ENCODE measurements at regions not wholly inside any gene's neighbourhood (a gene's known extent, or its start where the extent isn't known, plus 50 kb on each side); places are given as distances from the start of the nearest gene placed in this dataset.

DNA sequence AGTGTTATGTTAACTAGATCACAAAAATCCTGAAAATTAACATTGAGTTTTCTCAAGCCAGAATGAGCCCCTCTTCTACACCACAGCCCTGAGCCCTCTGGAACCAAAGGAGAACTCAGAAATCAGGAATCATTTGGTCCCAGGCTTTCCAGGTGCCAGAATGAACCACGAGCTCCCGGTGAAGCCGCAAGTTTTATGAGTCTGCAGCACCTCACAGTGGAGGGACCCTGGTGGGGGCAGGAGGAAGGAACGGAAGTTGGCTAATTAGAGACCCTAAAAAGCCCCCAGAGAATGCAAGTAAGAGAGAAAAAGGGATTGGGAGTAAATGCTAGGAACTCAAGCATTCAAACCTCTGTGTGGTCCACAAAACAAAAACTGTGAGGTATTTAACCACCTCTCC is 52.9 kb upstream of the BCL2L14 start:
- peaks cover 78% of the 10 kb centered on the region for H3K4me1 Mint-ChIP-seq (ENCODE audit: low read depth)
- no peaks in the 10 kb centered on the region for H3K36me3 Mint-ChIP-seq (ENCODE audit: low read depth)
- no peaks in the 10 kb centered on the region for H3K27me3 Mint-ChIP-seq
- H3K9me3 Mint-ChIP-seq = no peaks in the 10 kb centered on the region
- peak overlapping the region; percentile 39 for H3K27ac Mint-ChIP-seq
- H3K4me3 Mint-ChIP-seq = no peak overlapping the region

DNA sequence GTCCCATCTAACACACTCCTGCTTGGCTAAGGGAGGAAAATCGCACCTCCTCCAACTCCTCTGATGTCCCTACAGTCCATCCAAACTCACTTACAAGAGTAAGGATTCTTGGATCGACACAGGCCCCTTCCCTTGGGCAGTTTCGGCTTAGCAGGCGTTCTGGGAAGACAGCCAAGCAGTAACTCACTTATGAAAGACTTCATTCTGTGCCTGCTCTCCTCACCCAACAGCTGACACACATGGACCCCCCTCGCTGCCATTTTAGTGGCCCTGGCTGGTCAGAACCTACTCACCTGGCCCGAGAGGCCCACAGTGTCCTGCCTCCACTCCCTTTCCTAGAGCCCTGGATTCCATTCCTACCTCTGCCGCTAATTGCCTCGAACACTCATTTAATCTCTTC is 52.3 kb upstream of the BCL2L14 start:
- H3K36me3 Mint-ChIP-seq (ENCODE audit: low read depth) = no peaks in the 10 kb centered on the region
- H3K9me3 Mint-ChIP-seq = no peaks in the 10 kb centered on the region
- peaks cover 77% of the 10 kb centered on the region for H3K4me1 Mint-ChIP-seq (ENCODE audit: low read depth)
- no peaks in the 10 kb centered on the region for H3K27me3 Mint-ChIP-seq
- no peak overlapping the region for H3K4me3 Mint-ChIP-seq
- H3K27ac Mint-ChIP-seq = peak overlapping the region; percentile 24

- no peaks in the 10 kb centered on the region for H3K36me3 Mint-ChIP-seq (ENCODE audit: low read depth)
- H3K9me3 Mint-ChIP-seq = no peaks in the 10 kb centered on the region
- no peak overlapping the region for H3K4me3 Mint-ChIP-seq
- H3K27me3 Mint-ChIP-seq = no peaks in the 10 kb centered on the region
- H3K27ac Mint-ChIP-seq = peak overlapping the region; percentile 60
- H3K4me1 Mint-ChIP-seq (ENCODE audit: low read depth) = peaks cover 80% of the 10 kb centered on the region
These were observed 50.9 kb upstream of the BCL2L14 start for GRCh38 chr12:12019881-12020280.

DNA sequence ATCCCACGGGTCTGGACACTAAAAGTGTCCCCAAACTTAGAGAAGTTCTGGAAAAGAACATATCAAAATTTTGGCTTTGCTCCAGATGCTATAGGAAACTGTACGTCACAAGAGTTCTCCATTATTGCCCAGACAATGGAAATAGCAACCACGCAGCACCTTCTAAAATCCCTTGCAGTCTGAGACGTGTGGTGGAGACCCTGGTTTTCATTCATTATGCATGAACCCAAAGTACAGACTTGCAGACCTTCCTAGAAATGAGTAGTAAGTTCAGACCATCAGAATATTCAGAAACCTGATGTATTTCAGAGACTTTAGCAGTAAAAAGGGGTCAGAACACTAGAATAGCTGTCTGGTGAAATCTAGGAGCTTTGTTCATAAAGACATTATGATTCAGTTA is 50.0 kb upstream of the BCL2L14 start:
- peaks cover 80% of the 10 kb centered on the region for H3K4me1 Mint-ChIP-seq (ENCODE audit: low read depth)
- H3K27me3 Mint-ChIP-seq = no peaks in the 10 kb centered on the region
- H3K36me3 Mint-ChIP-seq (ENCODE audit: low read depth) = no peaks in the 10 kb centered on the region
- H3K27ac Mint-ChIP-seq = peak overlapping the region; percentile 80
- H3K4me3 Mint-ChIP-seq = peak overlapping the region; percentile 11
- peaks cover under 1% of the 10 kb centered on the region for H3K9me3 Mint-ChIP-seq
